Naive thymus-derived CD8-positive, alpha-beta T cell (primary cell): ENCODE measurements at regions not wholly inside any gene's neighbourhood (a gene's known extent, or its start where the extent isn't known, plus 50 kb on each side); places are given as distances from the start of the nearest gene placed in this dataset.

Experiments
- ATAC-seq, 2 donors: fragments of 150-1000 bp; cut with Tn5 transposase in 1 of 2; sonication (Bioruptor Pico), chemical (Tn5 transposase) in 1 of 2; 1 replicate in 1 of 2; 2 replicates in 1 of 2; pipeline ENCODE4 v1.10.0; 2021; ENCODE audit warnings: mild to moderate bottlenecking in 2 of 2, moderate library complexity in 2 of 2
- POLR2A ChIA-PET: fragments of 350-600 bp; sonication (Branson Sonifier 250); formaldehyde crosslinking; loops from one replicate; lab custom pipeline; 2021; ENCODE audit warnings: antibody characterized with exemption; lab: Charles Lee
- DNase-seq, 10 donors: peaks; one replicate each; pipeline versions ENCODE4 v3.0.0 to v3.0.0-alpha.2; 2020 to 2022
- H3K27ac Mint-ChIP-seq, 10 donors: one replicate each; pipeline ENCODE4 v1.8.0; 2020 to 2022; ENCODE audit warnings: mild to moderate bottlenecking in 10 of 10, mixed read lengths in 10 of 10, moderate library complexity in 4 of 10, inconsistent platforms in 1 of 10
- H3K27me3 Mint-ChIP-seq, 5 donors: one replicate each; pipeline ENCODE4 v1.8.0; 2021 to 2022; ENCODE audit warnings: mixed read lengths in 5 of 5
- H3K36me3 Mint-ChIP-seq, 3 donors: one replicate each; pipeline ENCODE4 v1.8.0; 2020 to 2022; ENCODE audit warnings: mixed read lengths in 3 of 3, mild to moderate bottlenecking in 2 of 3, inconsistent platforms in 1 of 3
- H3K4me1 Mint-ChIP-seq, 4 donors: one replicate each; pipeline ENCODE4 v1.8.0; 2021 to 2022; ENCODE audit warnings: mixed read lengths in 4 of 4
- H3K4me3 Mint-ChIP-seq, 10 donors: one replicate each; pipeline ENCODE4 v1.8.0; 2020 to 2022; ENCODE audit warnings: mild to moderate bottlenecking in 10 of 10, mixed read lengths in 10 of 10, moderate library complexity in 6 of 10, inconsistent platforms in 1 of 10
- H3K9me3 Mint-ChIP-seq, 9 donors: one replicate each; pipeline ENCODE4 v1.8.0; 2020 to 2022; ENCODE audit warnings: mixed read lengths in 9 of 9, mild to moderate bottlenecking in 3 of 9, inconsistent platforms in 1 of 9, moderate library complexity in 1 of 9

- Mint-ChIP-seq H3K36me3 (no peaks in the 10 kb centered on the region), H3K27ac (peak overlapping the region in 3 of 10 donors; percentile 44 to 87 (median 76)), H3K4me1 (peaks cover 10 to 25% (median 19%) of the 10 kb centered on the region in 4 donors), H3K9me3 (no peaks in the 10 kb centered on the region), H3K4me3 (peak overlapping the region in 1 of 10 donors; percentile 41), H3K27me3 (no peaks in the 10 kb centered on the region)
- POLR2A ChIA-PET = no interaction called here
- DNase-seq (no peak), ATAC-seq (no peak)
Observed at GRCh38 chr11:76282172-76282571, 75.9 kb upstream of the WNT11 start.

DNA sequence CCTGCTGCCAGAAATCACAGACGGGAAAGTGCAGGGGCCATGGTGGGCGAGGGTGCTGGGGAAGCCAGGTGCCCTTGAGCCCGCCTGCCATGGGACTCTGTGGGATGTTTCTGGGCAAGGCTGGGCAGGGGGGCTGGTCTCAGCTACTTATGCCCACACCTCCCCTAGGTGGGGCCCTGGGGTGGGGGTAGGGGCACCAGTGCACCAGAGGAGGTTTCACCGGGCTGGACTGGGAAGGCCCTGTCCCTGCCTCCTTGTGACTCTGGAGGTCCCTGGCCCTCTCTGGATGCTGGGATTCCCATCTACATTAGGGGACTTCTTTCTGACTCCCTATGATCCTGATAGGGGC is 75.2 kb upstream of the WNT11 start:
- ATAC-seq = no peak
- DNase-seq = no peak
- no peak overlapping the region for H3K27ac Mint-ChIP-seq

GRCh38 chr11:76280882-76281557 is 74.7 kb upstream of the WNT11 start:
- no peak overlapping the region for H3K4me3 Mint-ChIP-seq
- ATAC-seq (no peak), DNase-seq (no peak)
- no peaks in the 10 kb centered on the region for H3K27me3 Mint-ChIP-seq
- H3K4me1 Mint-ChIP-seq = peaks cover 4 to 16% (median 12%) of the 10 kb centered on the region in 4 donors
- no peaks in the 10 kb centered on the region for H3K36me3 Mint-ChIP-seq
- no peak overlapping the region for H3K27ac Mint-ChIP-seq
- POLR2A ChIA-PET = no interaction called here
- H3K9me3 Mint-ChIP-seq = no peaks in the 10 kb centered on the region

More for the DNA sequence above, 75.2 kb upstream of the WNT11 start:
- Mint-ChIP-seq H3K4me3 (no peak overlapping the region), H3K4me1 (peaks cover 8 to 21% (median 15%) of the 10 kb centered on the region in 4 donors), H3K9me3 (no peaks in the 10 kb centered on the region), H3K36me3 (no peaks in the 10 kb centered on the region), H3K27me3 (no peaks in the 10 kb centered on the region)
- POLR2A ChIA-PET = no interaction called here

DNA sequence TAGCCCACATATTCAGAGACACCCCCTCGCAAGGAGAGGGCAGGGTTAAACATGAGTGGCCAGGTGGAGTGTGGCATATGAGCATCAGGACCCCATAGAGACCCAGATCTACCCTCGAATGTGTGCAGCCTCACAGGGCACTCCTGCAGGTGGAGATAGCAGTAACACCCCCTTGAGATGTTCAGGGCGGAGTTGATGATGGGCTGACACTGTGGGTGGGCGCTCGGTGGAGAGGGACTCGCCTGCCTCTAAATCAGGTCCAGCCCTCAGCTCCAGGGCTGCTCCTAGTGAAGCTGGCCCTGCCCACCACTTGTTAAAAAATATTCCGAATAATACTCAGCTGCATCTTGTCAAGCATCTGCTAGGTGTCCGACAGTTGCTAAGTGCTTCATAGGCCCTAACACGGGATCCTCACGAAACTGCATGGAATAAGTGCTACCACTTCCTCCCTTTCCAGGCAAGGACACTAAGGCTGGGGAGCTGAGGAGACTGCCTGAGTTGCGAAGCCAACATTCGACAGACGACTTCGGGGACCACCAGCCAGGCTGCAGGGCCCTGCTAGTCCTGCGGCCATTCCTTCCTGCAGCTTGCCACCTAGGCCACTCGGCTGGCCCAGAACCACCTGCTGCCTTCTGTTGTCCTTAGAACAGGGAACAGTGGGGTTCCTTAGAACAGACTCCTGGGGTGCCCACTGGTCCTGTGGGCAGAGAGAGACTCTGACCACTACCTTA is 74.0 kb upstream of the WNT11 start:
- H3K9me3 Mint-ChIP-seq = no peaks in the 10 kb centered on the region
- peaks cover 0 to 9% (median 6%) of the 10 kb centered on the region in 4 donors for H3K4me1 Mint-ChIP-seq
- H3K27me3 Mint-ChIP-seq = no peaks in the 10 kb centered on the region
- H3K4me3 Mint-ChIP-seq = no peak overlapping the region
- DNase-seq = no peak
- no peak for ATAC-seq
- H3K36me3 Mint-ChIP-seq = no peaks in the 10 kb centered on the region
- POLR2A ChIA-PET = no interaction called here
- no peak overlapping the region for H3K27ac Mint-ChIP-seq

DNA sequence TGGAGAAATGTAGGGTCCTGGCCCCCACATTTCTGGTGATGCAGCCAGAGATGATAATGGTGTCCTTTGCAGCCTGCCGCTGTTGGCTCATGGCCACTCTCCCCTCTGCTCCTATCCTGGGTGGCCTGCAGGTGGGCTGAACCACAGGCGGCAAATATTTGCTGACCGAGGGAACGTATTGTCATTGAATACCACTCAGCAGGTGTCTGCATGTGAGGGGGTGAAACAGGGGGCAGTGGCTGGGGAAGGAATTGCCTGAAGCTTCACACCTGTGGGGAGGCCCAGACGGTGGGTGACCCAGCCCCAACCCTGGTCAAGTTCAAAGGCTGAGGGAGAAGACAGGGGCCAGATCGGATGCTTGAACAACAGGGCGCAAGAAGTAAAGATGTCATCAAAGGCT is 73.3 kb upstream of the WNT11 start:
- Mint-ChIP-seq H3K4me1 (peaks cover 0 to 9% (median 6%) of the 10 kb centered on the region in 4 donors), H3K9me3 (no peaks in the 10 kb centered on the region), H3K27me3 (no peaks in the 10 kb centered on the region), H3K36me3 (no peaks in the 10 kb centered on the region), H3K4me3 (no peak overlapping the region), H3K27ac (peak overlapping the region in 2 of 10 donors; percentile 49 to 54)
- POLR2A ChIA-PET = no interaction called here
- no peak for ATAC-seq
- DNase-seq = no peak

DNA sequence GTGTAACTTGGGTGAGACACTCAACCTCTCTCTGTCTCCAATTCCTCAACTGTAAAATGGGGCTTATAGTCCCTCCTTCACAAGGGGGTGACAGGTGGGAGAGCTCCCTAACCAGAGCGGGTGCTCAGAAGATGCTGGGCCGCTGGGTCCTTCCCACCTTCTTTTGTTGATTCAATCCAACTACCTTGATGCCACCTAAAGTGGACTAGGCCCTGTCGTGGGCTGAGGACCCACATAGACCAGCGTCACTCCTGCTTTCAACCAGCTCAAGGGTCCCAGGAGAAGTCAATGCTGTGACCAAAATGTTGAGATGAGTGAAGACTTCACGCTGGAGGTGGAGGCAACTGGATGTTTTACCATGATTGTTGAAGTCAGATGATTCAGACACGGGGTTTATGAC is 72.7 kb upstream of the WNT11 start:
- Mint-ChIP-seq H3K27ac (no peak overlapping the region), H3K27me3 (no peaks in the 10 kb centered on the region), H3K36me3 (no peaks in the 10 kb centered on the region), H3K9me3 (no peaks in the 10 kb centered on the region), H3K4me3 (no peak overlapping the region), H3K4me1 (peaks cover 0 to 9% (median 6%) of the 10 kb centered on the region in 4 donors)
- POLR2A ChIA-PET = no interaction called here
- no peak for ATAC-seq
- no peak for DNase-seq

DNA sequence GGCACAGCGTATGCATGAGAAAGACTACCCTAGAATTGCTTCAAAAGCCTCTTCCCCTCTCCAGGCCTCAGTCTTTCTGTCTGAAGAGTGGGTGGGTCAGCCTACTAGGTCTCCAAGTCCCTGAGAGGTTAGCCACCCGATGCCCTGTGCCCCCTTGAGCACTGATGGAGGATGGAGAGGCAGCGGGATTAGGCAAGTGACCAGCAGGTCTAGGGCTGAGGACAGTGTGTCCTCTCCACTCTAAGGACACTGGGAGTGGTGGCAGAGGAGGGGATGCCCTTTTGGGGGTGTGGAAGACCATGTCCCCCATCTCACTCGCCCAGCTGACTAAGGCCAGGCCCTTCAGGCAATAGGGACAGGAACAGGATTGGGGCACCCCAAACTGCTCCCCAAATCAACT is 72.2 kb upstream of the WNT11 start:
- no peaks in the 10 kb centered on the region for H3K36me3 Mint-ChIP-seq
- POLR2A ChIA-PET = no interaction called here
- no peaks in the 10 kb centered on the region for H3K9me3 Mint-ChIP-seq
- ATAC-seq (no peak), DNase-seq (no peak)
- peaks cover 0 to 9% (median 6%) of the 10 kb centered on the region in 4 donors for H3K4me1 Mint-ChIP-seq
- H3K4me3 Mint-ChIP-seq = no peak overlapping the region
- no peak overlapping the region for H3K27ac Mint-ChIP-seq
- H3K27me3 Mint-ChIP-seq = no peaks in the 10 kb centered on the region

- H3K36me3 Mint-ChIP-seq = no peaks in the 10 kb centered on the region
- ATAC-seq = no peak
- H3K27me3 Mint-ChIP-seq = no peaks in the 10 kb centered on the region
- no peak for DNase-seq
- POLR2A ChIA-PET = no interaction called here
- H3K4me3 Mint-ChIP-seq = no peak overlapping the region
- no peak overlapping the region for H3K27ac Mint-ChIP-seq
- peaks cover 0 to 7% (median 4%) of the 10 kb centered on the region in 4 donors for H3K4me1 Mint-ChIP-seq
- no peaks in the 10 kb centered on the region for H3K9me3 Mint-ChIP-seq
Observed at GRCh38 chr11:76277298-76278175, 71.2 kb upstream of the WNT11 start.

DNA sequence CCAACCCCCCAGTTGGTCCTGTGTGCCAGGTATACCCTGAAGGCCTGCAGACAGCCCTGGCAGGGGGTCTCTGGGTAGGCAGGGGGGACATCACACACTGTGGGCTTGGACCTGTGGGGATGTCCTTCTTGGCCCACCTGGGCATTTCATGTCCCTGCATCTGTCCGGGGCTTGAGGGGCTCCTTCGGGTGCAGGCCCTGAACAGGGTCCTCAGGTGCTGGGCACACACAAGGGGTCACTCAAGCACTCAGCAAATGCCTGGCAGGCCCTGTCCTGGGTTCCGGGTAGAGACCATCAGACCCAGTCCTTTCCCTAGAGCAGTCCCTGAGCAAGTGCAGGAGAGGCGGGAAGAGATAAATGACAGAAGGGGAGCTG is 70.5 kb upstream of the WNT11 start:
- H3K27ac Mint-ChIP-seq = no peak overlapping the region
- no peak overlapping the region for H3K4me3 Mint-ChIP-seq
- H3K4me1 Mint-ChIP-seq = peaks cover 0 to under 1% (median 0%) of the 10 kb centered on the region in 4 donors
- H3K27me3 Mint-ChIP-seq = no peaks in the 10 kb centered on the region
- ATAC-seq (no peak), DNase-seq (no peak)
- POLR2A ChIA-PET = no interaction called here
- H3K9me3 Mint-ChIP-seq = no peaks in the 10 kb centered on the region
- H3K36me3 Mint-ChIP-seq = no peaks in the 10 kb centered on the region

DNA sequence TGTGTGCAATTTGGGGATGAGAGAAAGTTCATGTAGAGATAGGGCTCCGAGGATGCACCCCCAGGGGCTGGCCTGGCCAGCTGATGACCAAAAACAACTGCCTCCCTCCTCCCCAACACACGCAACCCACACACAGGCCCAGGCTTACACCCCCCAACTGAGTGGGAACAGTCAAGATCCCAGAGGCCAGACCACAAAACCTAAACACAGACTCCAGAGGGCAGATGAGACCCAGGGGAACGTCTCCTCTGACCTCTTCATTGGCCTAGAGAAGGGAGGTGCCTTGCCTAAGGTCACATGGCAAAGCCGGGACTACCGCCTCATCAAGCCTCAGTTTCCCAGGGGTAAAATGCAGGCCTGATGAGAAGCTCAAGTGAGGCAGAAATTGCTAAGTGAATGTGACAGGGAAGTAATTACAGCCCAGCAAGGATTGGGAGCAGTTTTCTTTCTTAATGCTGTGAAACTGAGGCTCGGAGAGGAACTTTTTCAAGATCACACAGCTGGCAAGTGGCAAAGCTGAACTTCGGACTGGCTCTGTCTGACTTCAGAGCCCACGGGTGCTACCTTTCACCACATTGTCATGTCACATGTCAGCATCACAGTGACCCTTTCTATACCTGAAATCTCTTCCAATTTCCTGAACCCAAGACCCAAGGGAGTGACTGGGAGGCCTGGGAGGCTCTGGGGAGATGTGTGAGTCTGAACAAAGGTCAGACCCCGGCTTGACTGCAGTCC is 69.9 kb upstream of the WNT11 start:
- POLR2A ChIA-PET = no interaction called here
- Mint-ChIP-seq H3K27me3 (no peaks in the 10 kb centered on the region), H3K9me3 (no peaks in the 10 kb centered on the region), H3K27ac (peak overlapping the region in 1 of 10 donors; percentile 74), H3K4me1 (no peaks in the 10 kb centered on the region), H3K36me3 (no peaks in the 10 kb centered on the region), H3K4me3 (no peak overlapping the region)
- DNase-seq (no peak), ATAC-seq (no peak)

DNA sequence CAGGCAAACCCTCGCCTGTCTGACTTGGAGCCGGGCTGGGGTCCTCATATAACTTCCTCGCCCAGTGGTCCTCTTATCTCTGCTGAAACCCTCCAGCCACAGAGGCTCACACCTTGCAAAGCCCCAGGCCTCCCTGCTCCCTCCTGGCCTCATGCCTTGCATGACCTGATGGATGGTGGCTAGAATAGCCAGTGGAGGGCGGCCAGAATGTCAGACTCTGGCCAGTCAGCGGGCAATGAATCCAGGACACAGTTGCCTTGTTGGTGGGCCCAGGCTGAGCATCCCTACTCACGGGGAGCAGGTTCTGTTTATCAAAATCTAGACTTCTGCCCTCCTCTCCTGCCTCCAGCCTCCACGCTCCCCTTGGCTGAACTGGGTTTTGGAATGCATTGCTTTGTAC is 69.1 kb upstream of the WNT11 start:
- Mint-ChIP-seq H3K4me3 (no peak overlapping the region), H3K27ac (peak overlapping the region in 1 of 10 donors; percentile 17), H3K27me3 (no peaks in the 10 kb centered on the region), H3K9me3 (no peaks in the 10 kb centered on the region), H3K4me1 (no peaks in the 10 kb centered on the region), H3K36me3 (no peaks in the 10 kb centered on the region)
- ATAC-seq = no peak
- no peak for DNase-seq
- POLR2A ChIA-PET = no interaction called here

DNA sequence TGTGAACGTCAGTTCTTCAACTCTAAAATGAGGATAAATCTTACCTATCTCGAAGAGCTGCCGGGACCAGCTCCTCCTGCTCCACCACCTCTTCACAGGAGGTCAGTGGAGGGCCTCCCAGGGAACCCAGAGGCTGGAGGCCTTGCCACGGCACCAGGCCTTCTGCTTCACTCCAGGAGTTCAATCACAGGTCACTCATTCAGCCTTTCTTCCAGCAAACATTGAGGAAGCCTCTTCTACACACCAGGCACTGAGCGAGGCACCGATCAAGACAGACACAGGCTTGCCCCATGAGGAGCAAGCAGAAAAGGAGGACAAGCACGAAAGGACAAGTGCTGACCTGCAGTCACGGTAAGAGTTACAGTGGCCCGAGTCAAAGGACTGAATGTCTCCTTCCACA is 64.8 kb upstream of the WNT11 start:
- no peak overlapping the region for H3K27ac Mint-ChIP-seq
- no peak for DNase-seq
- H3K4me1 Mint-ChIP-seq = no peaks in the 10 kb centered on the region
- ATAC-seq = no peak
- no peaks in the 10 kb centered on the region for H3K36me3 Mint-ChIP-seq
- no peaks in the 10 kb centered on the region for H3K9me3 Mint-ChIP-seq
- H3K4me3 Mint-ChIP-seq = no peak overlapping the region
- POLR2A ChIA-PET = interaction anchor here (1.0 kb wide), 1 partner anchor 36 kb away, joined by 3 read pairs; no protein-coding TSS in a partner anchor
- peaks cover 0 to 3% (median 0%) of the 10 kb centered on the region in 5 donors for H3K27me3 Mint-ChIP-seq
